NCI-H1694 treated with DMSO at 0.1 percent for 48 hours (cell line): ENCODE measurements at regions not wholly inside any gene's neighbourhood (a gene's known extent, or its start where the extent isn't known, plus 50 kb on each side); places are given as distances from the start of the nearest gene placed in this dataset.
"Not testable (repeated sequence)": the region's sequence is repeated elsewhere in the genome, so short reads cannot be mapped to it uniquely, and the experiment has no call there.

ENCODE experiments used
- DNase-seq: peaks from one replicate; lab custom pipeline; 2025; lab: John Stamatoyannopoulos, UW

- no peak for DNase-seq
Observed at GRCh38 chr2:226125176-226125883, 674.3 kb downstream of the IRS1 start.

GRCh38 chr2:226124548-226125011 lies 675.0 kb downstream of the IRS1 start:
- no peak for DNase-seq

- no peak for DNase-seq
Observed at GRCh38 chr2:226123300-226123699, 676.3 kb downstream of the IRS1 start.

GRCh38 chr2:226122041-226122440 lies 677.6 kb downstream of the IRS1 start:
- no peak for DNase-seq

- DNase-seq: no peak
Observed at GRCh38 chr2:226121046-226121738, 678.4 kb downstream of the IRS1 start.

- DNase-seq: no peak
Observed at GRCh38 chr2:226118471-226119429, 680.9 kb downstream of the IRS1 start.

- DNase-seq: no peak
Observed at GRCh38 chr2:226117510-226118065, 682.0 kb downstream of the IRS1 start.

- no peak for DNase-seq
Observed at GRCh38 chr2:226116346-226116745, 683.3 kb downstream of the IRS1 start.

- DNase-seq: no peak
Observed at GRCh38 chr2:226115832-226116200, 683.8 kb downstream of the IRS1 start.

GRCh38 chr2:226115102-226115831 lies 684.4 kb downstream of the IRS1 start:
- DNase-seq: no peak

GRCh38 chr2:226114436-226114835 lies 685.2 kb downstream of the IRS1 start:
- no peak for DNase-seq

GRCh38 chr2:226098861-226099745 lies 699.6 kb downstream of the NYAP2 start:
- no peak for DNase-seq

- no peak for DNase-seq
Observed at GRCh38 chr2:226095058-226095457, 695.5 kb downstream of the NYAP2 start.

- DNase-seq: no peak
Observed at GRCh38 chr2:226093364-226093763, 693.9 kb downstream of the NYAP2 start.

- no peak for DNase-seq
Observed at GRCh38 chr2:226088366-226088674, 688.8 kb downstream of the NYAP2 start.

- DNase-seq: no peak
Observed at GRCh38 chr2:226087505-226088365, 688.2 kb downstream of the NYAP2 start.

GRCh38 chr2:226087051-226087450 lies 687.5 kb downstream of the NYAP2 start:
- DNase-seq: no peak

- no peak for DNase-seq
Observed at GRCh38 chr2:226086190-226086589, 686.7 kb downstream of the NYAP2 start.

GRCh38 chr2:226085425-226085824 lies 685.9 kb downstream of the NYAP2 start:
- DNase-seq: not testable (repeated sequence)

GRCh38 chr2:226080334-226080733 lies 680.8 kb downstream of the NYAP2 start:
- no peak for DNase-seq
